ENCODE measurements at regions not wholly inside any gene's neighbourhood (a gene's known extent, or its start where the extent isn't known, plus 50 kb on each side); places are given as distances from the start of the nearest gene placed in this dataset.

- DNase-seq (no peak), ATAC-seq (no peak)
- H3K4me3 ChIP-seq = no peak overlapping the region
- H3K27me3 ChIP-seq (ENCODE audit: insufficient read depth in 3 of 3, low read length in 2 of 3) = no peaks in the 10 kb centered on the region
- H3K4me1 ChIP-seq = no peaks in the 10 kb centered on the region
- TF ChIP-seq CTCF (IDR thresholded peaks at IDR 0.05) = no peak
- no peak overlapping the region for H3K27ac ChIP-seq
- H3K9me3 ChIP-seq = no peaks in the 10 kb centered on the region
- intact Hi-C loops (cut with DNase I) = no loop called here
- H3K36me3 ChIP-seq (ENCODE audit: insufficient read depth in 1 of 2, low read depth in 1 of 2) = no peaks in the 10 kb centered on the region
Observed at GRCh38 chr11:37115963-37116362, 517.9 kb upstream of the RAG2 start.

- Histone ChIP-seq H3K4me1 (no peaks in the 10 kb centered on the region), H3K27ac (no peak overlapping the region), H3K36me3 (ENCODE audit: insufficient read depth in 1 of 2, low read depth in 1 of 2) (no peaks in the 10 kb centered on the region), H3K27me3 (ENCODE audit: insufficient read depth in 3 of 3, low read length in 2 of 3) (no peaks in the 10 kb centered on the region), H3K9me3 (no peaks in the 10 kb centered on the region), H3K4me3 (no peak overlapping the region)
- TF ChIP-seq CTCF (IDR thresholded peaks at IDR 0.05) = no peak
- intact Hi-C loops (cut with DNase I) = no loop called here
- no peak for DNase-seq
- 43 to 45% (median 45%) methylated on average over 4 of the region's 4 CpGs for WGBS, 3 donors
- ATAC-seq = no peak
Observed at GRCh38 chr11:37110385-37110784, 512.3 kb upstream of the RAG2 start.

- Histone ChIP-seq H3K27me3 (ENCODE audit: insufficient read depth in 3 of 3, low read length in 2 of 3) (no peaks in the 10 kb centered on the region), H3K27ac (no peak overlapping the region), H3K4me1 (no peaks in the 10 kb centered on the region), H3K9me3 (no peaks in the 10 kb centered on the region), H3K36me3 (ENCODE audit: insufficient read depth in 1 of 2, low read depth in 1 of 2) (no peaks in the 10 kb centered on the region), H3K4me3 (no peak overlapping the region)
- no peak for TF ChIP-seq CTCF (IDR thresholded peaks at IDR 0.05)
- intact Hi-C loops (cut with DNase I) = no loop called here
- DNase-seq (no peak), ATAC-seq (no peak)
Observed at GRCh38 chr11:37109286-37109585, 511.2 kb upstream of the RAG2 start.

- 29 to 40% (median 35%) methylated on average over 6 of the region's 6 CpGs for WGBS, 3 donors
Observed at GRCh38 chr11:37108436-37109285, 510.6 kb upstream of the RAG2 start.

More at GRCh38 chr11:37108436-37109285, 510.6 kb upstream of the RAG2 start:
- no peaks in the 10 kb centered on the region for H3K4me1 ChIP-seq
- no peak for ATAC-seq
- intact Hi-C loops (cut with DNase I) = no loop called here
- H3K4me3 ChIP-seq = no peak overlapping the region
- no peak for TF ChIP-seq CTCF (IDR thresholded peaks at IDR 0.05)
- no peaks in the 10 kb centered on the region for H3K27me3 ChIP-seq (ENCODE audit: insufficient read depth in 3 of 3, low read length in 2 of 3)
- no peak for DNase-seq
- H3K27ac ChIP-seq = no peak overlapping the region
- no peaks in the 10 kb centered on the region for H3K36me3 ChIP-seq (ENCODE audit: insufficient read depth in 1 of 2, low read depth in 1 of 2)
- H3K9me3 ChIP-seq = no peaks in the 10 kb centered on the region

All from psoas muscle (tissue), 7 donors.